HepG2 (cell line): ENCODE measurements at regions not wholly inside any gene's neighbourhood (a gene's known extent, or its start where the extent isn't known, plus 50 kb on each side); places are given as distances from the start of the nearest gene placed in this dataset.

Source experiments
- DR1 ChIP-seq: sonication (generic); formaldehyde crosslinking; IDR thresholded peaks from 2 replicates; pipeline ENCODE4 v1.8.0; 2021; ENCODE audit warnings: mild to moderate bottlenecking, missing genetic modification reagents, inconsistent platforms
- KAT7 ChIP-seq: IDR thresholded peaks from 2 replicates; pipeline ENCODE4 v1.6.1; 2018; ENCODE audit warnings: borderline replicate concordance, missing compliant biosample characterization
- POLR2A ChIP-seq, 2 experiments: IDR thresholded peaks; 2 replicates each; pipeline ENCODE4 v1.6.1; 2011; ENCODE audit warnings: low read depth in 2 of 2, low read length in 2 of 2, mild to moderate bottlenecking in 1 of 2, moderate library complexity in 1 of 2; ENCODE audit not compliant: insufficient read depth in 1 of 2
- ZFP37 ChIP-seq: sonication (generic); formaldehyde crosslinking; IDR thresholded peaks from 2 replicates; pipeline ENCODE4 v1.4.0; 2020; ENCODE audit warnings: missing genetic modification reagents, borderline replicate concordance
- ZNF367 ChIP-seq: sonication (generic); formaldehyde crosslinking; IDR thresholded peaks from 2 replicates; pipeline ENCODE4 v1.4.0; 2020; ENCODE audit warnings: missing genetic modification reagents, borderline replicate concordance
- ZNF607 ChIP-seq: sonication (generic); formaldehyde crosslinking; IDR thresholded peaks from 2 replicates; pipeline ENCODE4 v1.5.1; 2020; ENCODE audit warnings: missing genetic modification reagents, mild to moderate bottlenecking, borderline replicate concordance
- TF ChIP-seq, protein P1 (sequence below): sonication (generic); formaldehyde crosslinking; IDR thresholded peaks from 2 replicates; pipeline ENCODE4 v1.4.0; 2020; ENCODE audit warnings: missing genetic modification reagents, borderline replicate concordance
- TF ChIP-seq, protein P2 (sequence below): sonication (generic); formaldehyde crosslinking; IDR thresholded peaks from 2 replicates; pipeline ENCODE4; 2020; ENCODE audit warnings: missing genetic modification reagents, mild to moderate bottlenecking, borderline replicate concordance
- TF ChIP-seq, protein P3 (sequence below): sonication (generic); formaldehyde crosslinking; IDR thresholded peaks from 2 replicates; pipeline ENCODE4 v1.8.0; 2022; ENCODE audit warnings: mild to moderate bottlenecking, missing genetic modification reagents, moderate library complexity
- TF ChIP-seq, protein P4 (sequence below), 2 experiments: fragments of 450-650 bp in 1 of 2; sonication (generic) in 1 of 2; formaldehyde crosslinking in 1 of 2; IDR thresholded peaks; 2 replicates each; pipeline versions ENCODE4 v1.6.1 to v1.8.0; 2016 to 2022; ENCODE audit warnings: antibody characterized with exemption in 1 of 2, mild to moderate bottlenecking in 1 of 2, missing genetic modification reagents in 1 of 2

DNA sequence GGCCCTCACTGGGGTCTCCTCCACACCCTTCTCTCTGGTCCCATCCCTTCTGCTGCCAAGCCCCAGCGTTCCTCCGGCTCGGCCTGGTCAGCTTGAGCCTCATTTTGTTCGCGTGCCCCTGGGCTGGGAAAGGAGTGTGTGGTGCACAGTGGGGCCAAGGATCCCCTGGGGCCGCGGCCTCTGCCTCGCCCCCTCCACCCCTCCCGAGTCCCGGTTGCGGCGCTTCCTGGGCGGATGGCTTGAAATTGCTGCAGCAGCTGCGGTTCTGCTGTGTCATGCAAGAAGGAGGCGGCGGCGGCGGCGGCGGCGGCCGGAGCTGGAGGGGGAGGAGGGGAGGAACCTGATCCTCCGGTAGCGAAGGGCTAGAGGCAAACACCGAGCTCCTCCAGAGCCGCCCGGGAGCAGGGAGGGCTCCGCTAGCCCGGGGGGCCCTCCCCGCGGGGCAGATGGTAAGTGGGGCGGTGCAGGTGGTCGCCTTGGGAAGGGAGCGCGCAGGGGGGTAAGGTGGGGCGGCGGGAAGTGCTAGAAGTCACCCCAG lies 217.8 kb upstream of the MKLN1 start (continued):
- TF ChIP-seq, protein P1, sequence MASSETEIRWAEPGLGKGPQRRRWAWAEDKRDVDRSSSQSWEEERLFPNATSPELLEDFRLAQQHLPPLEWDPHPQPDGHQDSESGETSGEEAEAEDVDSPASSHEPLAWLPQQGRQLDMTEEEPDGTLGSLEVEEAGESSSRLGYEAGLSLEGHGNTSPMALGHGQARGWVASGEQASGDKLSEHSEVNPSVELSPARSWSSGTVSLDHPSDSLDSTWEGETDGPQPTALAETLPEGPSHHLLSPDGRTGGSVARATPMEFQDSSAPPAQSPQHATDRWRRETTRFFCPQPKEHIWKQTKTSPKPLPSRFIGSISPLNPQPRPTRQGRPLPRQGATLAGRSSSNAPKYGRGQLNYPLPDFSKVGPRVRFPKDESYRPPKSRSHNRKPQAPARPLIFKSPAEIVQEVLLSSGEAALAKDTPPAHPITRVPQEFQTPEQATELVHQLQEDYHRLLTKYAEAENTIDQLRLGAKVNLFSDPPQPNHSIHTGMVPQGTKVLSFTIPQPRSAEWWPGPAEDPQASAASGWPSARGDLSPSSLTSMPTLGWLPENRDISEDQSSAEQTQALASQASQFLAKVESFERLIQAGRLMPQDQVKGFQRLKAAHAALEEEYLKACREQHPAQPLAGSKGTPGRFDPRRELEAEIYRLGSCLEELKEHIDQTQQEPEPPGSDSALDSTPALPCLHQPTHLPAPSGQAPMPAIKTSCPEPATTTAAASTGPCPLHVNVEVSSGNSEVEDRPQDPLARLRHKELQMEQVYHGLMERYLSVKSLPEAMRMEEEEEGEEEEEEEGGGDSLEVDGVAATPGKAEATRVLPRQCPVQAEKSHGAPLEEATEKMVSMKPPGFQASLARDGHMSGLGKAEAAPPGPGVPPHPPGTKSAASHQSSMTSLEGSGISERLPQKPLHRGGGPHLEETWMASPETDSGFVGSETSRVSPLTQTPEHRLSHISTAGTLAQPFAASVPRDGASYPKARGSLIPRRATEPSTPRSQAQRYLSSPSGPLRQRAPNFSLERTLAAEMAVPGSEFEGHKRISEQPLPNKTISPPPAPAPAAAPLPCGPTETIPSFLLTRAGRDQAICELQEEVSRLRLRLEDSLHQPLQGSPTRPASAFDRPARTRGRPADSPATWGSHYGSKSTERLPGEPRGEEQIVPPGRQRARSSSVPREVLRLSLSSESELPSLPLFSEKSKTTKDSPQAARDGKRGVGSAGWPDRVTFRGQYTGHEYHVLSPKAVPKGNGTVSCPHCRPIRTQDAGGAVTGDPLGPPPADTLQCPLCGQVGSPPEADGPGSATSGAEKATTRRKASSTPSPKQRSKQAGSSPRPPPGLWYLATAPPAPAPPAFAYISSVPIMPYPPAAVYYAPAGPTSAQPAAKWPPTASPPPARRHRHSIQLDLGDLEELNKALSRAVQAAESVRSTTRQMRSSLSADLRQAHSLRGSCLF (CRISPR knock-in tag): no peak
- TF ChIP-seq, protein P2, sequence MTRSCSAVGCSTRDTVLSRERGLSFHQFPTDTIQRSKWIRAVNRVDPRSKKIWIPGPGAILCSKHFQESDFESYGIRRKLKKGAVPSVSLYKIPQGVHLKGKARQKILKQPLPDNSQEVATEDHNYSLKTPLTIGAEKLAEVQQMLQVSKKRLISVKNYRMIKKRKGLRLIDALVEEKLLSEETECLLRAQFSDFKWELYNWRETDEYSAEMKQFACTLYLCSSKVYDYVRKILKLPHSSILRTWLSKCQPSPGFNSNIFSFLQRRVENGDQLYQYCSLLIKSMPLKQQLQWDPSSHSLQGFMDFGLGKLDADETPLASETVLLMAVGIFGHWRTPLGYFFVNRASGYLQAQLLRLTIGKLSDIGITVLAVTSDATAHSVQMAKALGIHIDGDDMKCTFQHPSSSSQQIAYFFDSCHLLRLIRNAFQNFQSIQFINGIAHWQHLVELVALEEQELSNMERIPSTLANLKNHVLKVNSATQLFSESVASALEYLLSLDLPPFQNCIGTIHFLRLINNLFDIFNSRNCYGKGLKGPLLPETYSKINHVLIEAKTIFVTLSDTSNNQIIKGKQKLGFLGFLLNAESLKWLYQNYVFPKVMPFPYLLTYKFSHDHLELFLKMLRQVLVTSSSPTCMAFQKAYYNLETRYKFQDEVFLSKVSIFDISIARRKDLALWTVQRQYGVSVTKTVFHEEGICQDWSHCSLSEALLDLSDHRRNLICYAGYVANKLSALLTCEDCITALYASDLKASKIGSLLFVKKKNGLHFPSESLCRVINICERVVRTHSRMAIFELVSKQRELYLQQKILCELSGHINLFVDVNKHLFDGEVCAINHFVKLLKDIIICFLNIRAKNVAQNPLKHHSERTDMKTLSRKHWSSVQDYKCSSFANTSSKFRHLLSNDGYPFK (CRISPR knock-in tag): peak; percentile 53; the same call in 1 of the 2 replicates
- TF ChIP-seq KAT7 (CRISPR knock-in tag) (no peak), ZFP37 (no peak), DR1 (CRISPR knock-in tag) (0 out of 2 replicates have a peak, but pooled peaks have one; percentile 48), POLR2A (IDR thresholded peaks at IDR 0.05; ENCODE audit: insufficient read depth in 1 of 2, low read depth in 2 of 2, low read length in 2 of 2) (peak in 1 of 2 experiments; percentile 60; a peak in 2 of 4 replicates), ZNF607 (CRISPR knock-in tag) (no peak), ZNF367 (CRISPR knock-in tag) (no peak)
- TF ChIP-seq, protein P3, sequence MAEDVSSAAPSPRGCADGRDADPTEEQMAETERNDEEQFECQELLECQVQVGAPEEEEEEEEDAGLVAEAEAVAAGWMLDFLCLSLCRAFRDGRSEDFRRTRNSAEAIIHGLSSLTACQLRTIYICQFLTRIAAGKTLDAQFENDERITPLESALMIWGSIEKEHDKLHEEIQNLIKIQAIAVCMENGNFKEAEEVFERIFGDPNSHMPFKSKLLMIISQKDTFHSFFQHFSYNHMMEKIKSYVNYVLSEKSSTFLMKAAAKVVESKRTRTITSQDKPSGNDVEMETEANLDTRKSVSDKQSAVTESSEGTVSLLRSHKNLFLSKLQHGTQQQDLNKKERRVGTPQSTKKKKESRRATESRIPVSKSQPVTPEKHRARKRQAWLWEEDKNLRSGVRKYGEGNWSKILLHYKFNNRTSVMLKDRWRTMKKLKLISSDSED (CRISPR knock-in tag): no peak
- TF ChIP-seq, protein P4, sequence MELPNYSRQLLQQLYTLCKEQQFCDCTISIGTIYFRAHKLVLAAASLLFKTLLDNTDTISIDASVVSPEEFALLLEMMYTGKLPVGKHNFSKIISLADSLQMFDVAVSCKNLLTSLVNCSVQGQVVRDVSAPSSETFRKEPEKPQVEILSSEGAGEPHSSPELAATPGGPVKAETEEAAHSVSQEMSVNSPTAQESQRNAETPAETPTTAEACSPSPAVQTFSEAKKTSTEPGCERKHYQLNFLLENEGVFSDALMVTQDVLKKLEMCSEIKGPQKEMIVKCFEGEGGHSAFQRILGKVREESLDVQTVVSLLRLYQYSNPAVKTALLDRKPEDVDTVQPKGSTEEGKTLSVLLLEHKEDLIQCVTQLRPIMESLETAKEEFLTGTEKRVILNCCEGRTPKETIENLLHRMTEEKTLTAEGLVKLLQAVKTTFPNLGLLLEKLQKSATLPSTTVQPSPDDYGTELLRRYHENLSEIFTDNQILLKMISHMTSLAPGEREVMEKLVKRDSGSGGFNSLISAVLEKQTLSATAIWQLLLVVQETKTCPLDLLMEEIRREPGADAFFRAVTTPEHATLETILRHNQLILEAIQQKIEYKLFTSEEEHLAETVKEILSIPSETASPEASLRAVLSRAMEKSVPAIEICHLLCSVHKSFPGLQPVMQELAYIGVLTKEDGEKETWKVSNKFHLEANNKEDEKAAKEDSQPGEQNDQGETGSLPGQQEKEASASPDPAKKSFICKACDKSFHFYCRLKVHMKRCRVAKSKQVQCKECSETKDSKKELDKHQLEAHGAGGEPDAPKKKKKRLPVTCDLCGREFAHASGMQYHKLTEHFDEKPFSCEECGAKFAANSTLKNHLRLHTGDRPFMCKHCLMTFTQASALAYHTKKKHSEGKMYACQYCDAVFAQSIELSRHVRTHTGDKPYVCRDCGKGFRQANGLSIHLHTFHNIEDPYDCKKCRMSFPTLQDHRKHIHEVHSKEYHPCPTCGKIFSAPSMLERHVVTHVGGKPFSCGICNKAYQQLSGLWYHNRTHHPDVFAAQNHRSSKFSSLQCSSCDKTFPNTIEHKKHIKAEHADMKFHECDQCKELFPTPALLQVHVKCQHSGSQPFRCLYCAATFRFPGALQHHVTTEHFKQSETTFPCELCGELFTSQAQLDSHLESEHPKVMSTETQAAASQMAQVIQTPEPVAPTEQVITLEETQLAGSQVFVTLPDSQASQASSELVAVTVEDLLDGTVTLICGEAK (IDR thresholded peaks at IDR 0.05): no peak
- TF ChIP-seq, protein P4 (CRISPR knock-in tag; IDR thresholded peaks at IDR 0.05): no peak
